HG03575 (cell line): ENCODE measurements at regions not wholly inside any gene's neighbourhood (a gene's known extent, or its start where the extent isn't known, plus 50 kb on each side); places are given as distances from the start of the nearest gene placed in this dataset.

Experiments
- ATAC-seq: cut with Tn5 transposase; IDR thresholded peaks from one replicate; pipeline ENCODE4 v1.9.1; 2021; ENCODE audit not compliant: unreplicated experiment, insufficient number of reproducible peaks, low FRiP score; ENCODE audit errors: extremely low read depth

- ATAC-seq = no peak
Observed at GRCh38 chr6:170035044-170035443, 255.8 kb downstream of the DLL1 start.

- ATAC-seq = no peak
Observed at GRCh38 chr6:170034294-170034693, 256.6 kb downstream of the DLL1 start.

- ATAC-seq = no peak
Observed at GRCh38 chr6:170033666-170034065, 257.2 kb downstream of the DLL1 start.

- ATAC-seq = no peak
Observed at GRCh38 chr6:170032706-170033309, 258.1 kb downstream of the DLL1 start.

- ATAC-seq = no peak
Observed at GRCh38 chr6:170032197-170032596, 258.7 kb downstream of the DLL1 start.

- no peak for ATAC-seq
Observed at GRCh38 chr6:170031684-170032121, 259.2 kb downstream of the DLL1 start.

- ATAC-seq = no peak
Observed at GRCh38 chr6:170030821-170031471, 259.9 kb downstream of the DLL1 start.

- no peak for ATAC-seq
Observed at GRCh38 chr6:170030284-170030815, 260.5 kb downstream of the DLL1 start.

GRCh38 chr6:170029416-170030283, 261.2 kb downstream of the DLL1 start:
- no peak for ATAC-seq

GRCh38 chr6:170028629-170029345, 262.1 kb downstream of the DLL1 start:
- ATAC-seq = no peak

GRCh38 chr6:170027647-170028043, 263.2 kb downstream of the DLL1 start:
- no peak for ATAC-seq

GRCh38 chr6:170026751-170027646, 263.9 kb downstream of the DLL1 start:
- no peak for ATAC-seq

- ATAC-seq = no peak
Observed at GRCh38 chr6:170025935-170026750, 264.7 kb downstream of the DLL1 start.

GRCh38 chr6:170025341-170025911, 265.5 kb downstream of the DLL1 start:
- no peak for ATAC-seq

- ATAC-seq = no peak
Observed at GRCh38 chr6:170024940-170025339, 265.9 kb downstream of the DLL1 start.

GRCh38 chr6:170023620-170024521, 267.0 kb downstream of the DLL1 start:
- no peak for ATAC-seq
